H9 (cell line): ENCODE measurements at regions not wholly inside any gene's neighbourhood (a gene's known extent, or its start where the extent isn't known, plus 50 kb on each side); places are given as distances from the start of the nearest gene placed in this dataset.

Source experiments
- DNase-seq: peaks from one replicate; pipeline ENCODE4 v3.0.0-alpha.2; 2017
- H2AFZ ChIP-seq: one replicate; pipeline ENCODE4 v1.6.1; 2013; ENCODE audit warnings: mild to moderate bottlenecking, low read length, control low read depth, moderate library complexity
- H2AK5ac ChIP-seq: 2 replicates; pipeline ENCODE4 v1.6.1; 2013; ENCODE audit warnings: low read length, control low read depth, mixed read lengths; ENCODE audit not compliant: insufficient read length
- H2BK120ac ChIP-seq: one replicate; pipeline ENCODE4 v1.6.1; 2013; ENCODE audit warnings: low read depth, mild to moderate bottlenecking, low read length, control low read depth, inconsistent platforms; ENCODE audit not compliant: poor library complexity, severe bottlenecking
- H2BK12ac ChIP-seq: 2 replicates; pipeline ENCODE4 v1.6.1; 2013; ENCODE audit warnings: low read length, control low read depth, mixed read lengths, low read depth; ENCODE audit not compliant: insufficient read length
- H2BK15ac ChIP-seq: 2 replicates; pipeline ENCODE4 v1.6.1; 2013; ENCODE audit warnings: low read depth, low read length, control low read depth
- H2BK20ac ChIP-seq: one replicate; pipeline ENCODE4 v1.6.1; 2013; ENCODE audit warnings: low read depth, mild to moderate bottlenecking, low read length, control low read depth, inconsistent platforms; ENCODE audit not compliant: poor library complexity, severe bottlenecking
- H2BK5ac ChIP-seq: 2 replicates; pipeline ENCODE4 v1.6.1; 2013; ENCODE audit warnings: low read length, control low read depth, mixed read lengths; ENCODE audit not compliant: insufficient read length
- H3K14ac ChIP-seq: 2 replicates; pipeline ENCODE4 v1.6.1; 2013; ENCODE audit warnings: low read length, control low read depth; ENCODE audit not compliant: insufficient read depth
- H3K18ac ChIP-seq: 2 replicates; pipeline ENCODE4 v1.6.1; 2013; ENCODE audit warnings: low read depth, mild to moderate bottlenecking, mixed read lengths, low read length, control low read depth; ENCODE audit not compliant: insufficient read length
- H3K23ac ChIP-seq: 2 replicates; pipeline ENCODE4 v1.6.1; 2013; ENCODE audit warnings: low read length, control low read depth, mixed read lengths, low read depth; ENCODE audit not compliant: insufficient read length
- H3K23me2 ChIP-seq: 2 replicates; pipeline ENCODE4 v1.6.1; 2013; ENCODE audit warnings: low read depth, mild to moderate bottlenecking, mixed read lengths, low read length, control low read depth; ENCODE audit not compliant: insufficient read length, poor library complexity, severe bottlenecking
- H3K27ac ChIP-seq: 2 replicates; pipeline ENCODE4 v1.5.1; 2013; ENCODE audit warnings: low read length, control low read depth, mixed read lengths, low read depth; ENCODE audit not compliant: insufficient read length
- H3K27me3 ChIP-seq: 2 replicates; pipeline ENCODE4 v1.6.1; 2013; ENCODE audit warnings: low read length, control low read depth, inconsistent platforms; ENCODE audit not compliant: insufficient read depth
- H3K4ac ChIP-seq: 2 replicates; pipeline ENCODE4 v1.6.1; 2013; ENCODE audit warnings: low read depth, mild to moderate bottlenecking, control low read depth, inconsistent platforms, low read length, moderate library complexity
- H3K4me1 ChIP-seq: 2 replicates; pipeline ENCODE4 v1.6.1; 2013; ENCODE audit warnings: low read length, control low read depth, inconsistent platforms; ENCODE audit not compliant: insufficient read depth
- H3K4me2 ChIP-seq: 2 replicates; pipeline ENCODE4 v1.6.1; 2013; ENCODE audit warnings: low read length, control low read depth, mixed read lengths; ENCODE audit not compliant: insufficient read length, insufficient read depth
- H3K56ac ChIP-seq: 2 replicates; pipeline ENCODE4 v1.6.1; 2013; ENCODE audit warnings: low read depth, mild to moderate bottlenecking, mixed read lengths, low read length, control low read depth; ENCODE audit not compliant: insufficient read length
- H3K79me1 ChIP-seq: 2 replicates; pipeline ENCODE4 v1.6.1; 2013; ENCODE audit warnings: low read depth, mild to moderate bottlenecking, moderate library complexity, low read length, control low read depth, inconsistent platforms; ENCODE audit not compliant: insufficient read depth, poor library complexity, severe bottlenecking
- H3K79me2 ChIP-seq: 2 replicates; pipeline ENCODE4 v1.6.1; 2013; ENCODE audit warnings: low read length, control low read depth, inconsistent platforms; ENCODE audit not compliant: insufficient read depth
- H3K9ac ChIP-seq: 2 replicates; pipeline ENCODE4 v1.6.1; 2013; ENCODE audit warnings: low read length, control low read depth, mixed read lengths; ENCODE audit not compliant: insufficient read length; ENCODE audit errors: extremely low read depth
- H3K9me3 ChIP-seq: one replicate; pipeline ENCODE4 v1.6.1; 2013; ENCODE audit warnings: low read depth, low read length, inconsistent platforms; ENCODE audit not compliant: control insufficient read depth
- H3T11ph ChIP-seq: one replicate; pipeline ENCODE4 v1.6.1; 2013; ENCODE audit warnings: mild to moderate bottlenecking, low read length, control low read depth, inconsistent platforms
- H4K20me1 ChIP-seq: one replicate; pipeline ENCODE4 v1.6.1; 2013; ENCODE audit not compliant: control insufficient read depth, insufficient read length, insufficient read depth
- H4K5ac ChIP-seq: 2 replicates; pipeline ENCODE4 v1.6.1; 2013; ENCODE audit warnings: low read depth, mild to moderate bottlenecking, mixed read lengths, low read length, control low read depth; ENCODE audit not compliant: insufficient read length
- H4K8ac ChIP-seq: replicated peaks from 2 replicates; pipeline ENCODE4 v1.6.1; 2013; ENCODE audit warnings: low read length, control low read depth, mixed read lengths, low read depth; ENCODE audit not compliant: insufficient read length
- H4K91ac ChIP-seq: 2 replicates; pipeline ENCODE4 v1.6.1; 2013; ENCODE audit warnings: low read depth, mild to moderate bottlenecking, moderate library complexity, mixed read lengths, low read length, control low read depth; ENCODE audit not compliant: insufficient read length
- H3K27ac Mint-ChIP-seq, 3 experiments: 2 replicates in 2 of 3; 3 replicates in 1 of 3; pipeline ENCODE4 v1.8.0; 2020 to 2021; ENCODE audit warnings: mixed read lengths in 3 of 3, mild to moderate bottlenecking in 1 of 3, moderate library complexity in 1 of 3
- H3K27me3 Mint-ChIP-seq: 2 replicates; pipeline ENCODE4 v1.8.0; 2021; ENCODE audit warnings: low read depth, mild to moderate bottlenecking, moderate library complexity, mixed read lengths
- H3K36me3 Mint-ChIP-seq, 3 experiments: 2 replicates in 2 of 3; 3 replicates in 1 of 3; pipeline ENCODE4 v1.8.0; 2020 to 2021; ENCODE audit warnings: low read depth in 3 of 3, mixed read lengths in 3 of 3; ENCODE audit not compliant: insufficient read depth in 1 of 3
- H3K4me1 Mint-ChIP-seq, 2 experiments: 2 replicates each; pipeline ENCODE4 v1.8.0; 2020; ENCODE audit warnings: mixed read lengths in 2 of 2
- H3K4me3 Mint-ChIP-seq, 2 experiments: 2 replicates in 1 of 2; 3 replicates in 1 of 2; pipeline ENCODE4 v1.8.0; 2020 to 2021; ENCODE audit warnings: mild to moderate bottlenecking in 2 of 2, mixed read lengths in 2 of 2, moderate library complexity in 1 of 2
- H3K9me3 Mint-ChIP-seq, 2 experiments: 2 replicates in 1 of 2; 3 replicates in 1 of 2; pipeline ENCODE4 v1.8.0; 2020; ENCODE audit warnings: mild to moderate bottlenecking in 2 of 2, mixed read lengths in 2 of 2, moderate library complexity in 1 of 2
- WGBS: extraction: QIAGEN DNeasy Blood & Tissue Kit; methylation state at CpG from one replicate; pipeline ENCODE4 v1.1.7; 2013; ENCODE audit warnings: missing lambda C conversion rate, low lambda C conversion rate, mixed read lengths; ENCODE audit not compliant: insufficient read length; ENCODE audit errors: extremely low coverage; 5-methylcytosine and 5-hydroxymethylcytosine counted together
- TF ChIP-seq, protein P1 (sequence below): fragments of 200-600 bp; sonication (generic); conservative IDR thresholded peaks from 3 replicates; pipeline ENCODE4 v1.8.0; 2021; ENCODE audit warnings: antibody characterized with exemption, mild to moderate bottlenecking

DNA sequence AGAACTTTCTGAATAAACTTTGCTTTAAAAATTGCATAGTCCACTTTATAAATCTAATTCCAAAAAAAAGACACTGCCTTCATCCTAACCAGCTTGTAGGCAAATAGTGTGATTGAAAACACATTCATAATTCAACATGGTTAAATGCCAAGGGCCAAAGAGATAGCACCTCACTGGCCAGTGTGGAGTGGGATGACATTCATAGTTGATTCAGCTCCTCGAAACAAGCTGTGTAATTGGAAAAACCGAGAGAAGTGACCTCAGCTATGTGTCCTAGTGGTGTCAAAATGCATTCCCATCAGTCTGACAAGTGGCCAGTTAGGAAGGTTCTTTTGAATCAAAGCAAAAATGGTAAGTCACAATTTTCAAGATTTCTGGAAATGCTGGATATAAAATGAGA is 1068.5 kb upstream of the CELF4 start:
- Histone ChIP-seq H4K5ac (no peak overlapping the region), H2BK20ac (no peak overlapping the region), H3K79me1 (no peaks in the 10 kb centered on the region), H2BK120ac (no peak overlapping the region), H4K20me1 (no peaks in the 10 kb centered on the region), H3K27me3 (no peaks in the 10 kb centered on the region), H3K18ac (no peak overlapping the region), H3K56ac (no peak overlapping the region), H3K4me2 (no peak overlapping the region), H3K9me3 (peaks cover 3% of the 10 kb centered on the region), H2BK15ac (no peak overlapping the region), H2BK12ac (no peak overlapping the region), H3T11ph (no peak overlapping the region), H3K9ac (no peak overlapping the region), H2AFZ (no peak overlapping the region), H3K27ac (no peak overlapping the region), H4K91ac (no peak overlapping the region), H2AK5ac (no peak overlapping the region), H2BK5ac (no peak overlapping the region), H3K23me2 (no peaks in the 10 kb centered on the region), H3K23ac (no peak overlapping the region), H3K4ac (no peak overlapping the region), H3K79me2 (no peaks in the 10 kb centered on the region), H3K4me1 (no peaks in the 10 kb centered on the region; the same call in 1 of the 2 replicates), H3K14ac (no peak overlapping the region), H4K8ac (no peak overlapping the region)
- peaks cover 2 to 9% (median 4%) of the 10 kb centered on the region in 3 experiments; a peak in 6 of 7 replicates for H3K36me3 Mint-ChIP-seq
- H3K27me3 Mint-ChIP-seq = peaks cover 1% of the 10 kb centered on the region; the same call in 1 of the 2 replicates
- TF ChIP-seq, protein P1, sequence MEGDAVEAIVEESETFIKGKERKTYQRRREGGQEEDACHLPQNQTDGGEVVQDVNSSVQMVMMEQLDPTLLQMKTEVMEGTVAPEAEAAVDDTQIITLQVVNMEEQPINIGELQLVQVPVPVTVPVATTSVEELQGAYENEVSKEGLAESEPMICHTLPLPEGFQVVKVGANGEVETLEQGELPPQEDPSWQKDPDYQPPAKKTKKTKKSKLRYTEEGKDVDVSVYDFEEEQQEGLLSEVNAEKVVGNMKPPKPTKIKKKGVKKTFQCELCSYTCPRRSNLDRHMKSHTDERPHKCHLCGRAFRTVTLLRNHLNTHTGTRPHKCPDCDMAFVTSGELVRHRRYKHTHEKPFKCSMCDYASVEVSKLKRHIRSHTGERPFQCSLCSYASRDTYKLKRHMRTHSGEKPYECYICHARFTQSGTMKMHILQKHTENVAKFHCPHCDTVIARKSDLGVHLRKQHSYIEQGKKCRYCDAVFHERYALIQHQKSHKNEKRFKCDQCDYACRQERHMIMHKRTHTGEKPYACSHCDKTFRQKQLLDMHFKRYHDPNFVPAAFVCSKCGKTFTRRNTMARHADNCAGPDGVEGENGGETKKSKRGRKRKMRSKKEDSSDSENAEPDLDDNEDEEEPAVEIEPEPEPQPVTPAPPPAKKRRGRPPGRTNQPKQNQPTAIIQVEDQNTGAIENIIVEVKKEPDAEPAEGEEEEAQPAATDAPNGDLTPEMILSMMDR = no peak
- DNase-seq = no peak
- WGBS = no CpG with 5 or more reads among the region's 2 CpGs
- no peak overlapping the region for H3K27ac Mint-ChIP-seq
- H3K4me3 Mint-ChIP-seq = no peak overlapping the region
- peaks cover 12 to 14% of the 10 kb centered on the region in 2 experiments for H3K4me1 Mint-ChIP-seq
- peaks cover 8 to 13% of the 10 kb centered on the region in 2 experiments for H3K9me3 Mint-ChIP-seq
